Naive thymus-derived CD4-positive, alpha-beta T cell (primary cell): ENCODE measurements at regions not wholly inside any gene's neighbourhood (a gene's known extent, or its start where the extent isn't known, plus 50 kb on each side); places are given as distances from the start of the nearest gene placed in this dataset.
"Not testable (repeated sequence)": the region's sequence is repeated elsewhere in the genome, so short reads cannot be mapped to it uniquely, and the experiment has no call there.

ENCODE experiments used
- ATAC-seq: fragments of 150-1000 bp; cut with Tn5 transposase; 2 replicates; pipeline ENCODE4 v1.10.0; 2021; ENCODE audit warnings: mild to moderate bottlenecking, moderate library complexity
- CTCF ChIA-PET: fragments of 350-600 bp; sonication (Branson Sonifier 250); formaldehyde crosslinking; loops from one replicate; lab custom pipeline; 2021; ENCODE audit warnings: antibody characterized with exemption; lab: Charles Lee
- POLR2A ChIA-PET: fragments of 350-600 bp; sonication (Branson Sonifier 250); formaldehyde crosslinking; loops from one replicate; lab custom pipeline; 2021; ENCODE audit warnings: antibody characterized with exemption, inconsistent platforms; lab: Charles Lee
- DNase-seq, 9 donors: peaks; one replicate each; pipeline versions ENCODE4 v3.0.0 to v3.0.0-alpha.2; 2020 to 2022; ENCODE audit warnings: mixed read lengths in 1 of 9
- H3K27ac ChIP-seq: one replicate; pipeline ENCODE4 v1.7.0; 2013; ENCODE audit warnings: mild to moderate bottlenecking, low read depth, low read length, moderate library complexity
- H3K27me3 ChIP-seq, 2 donors: one replicate each; pipeline ENCODE4 v1.7.0; 2013; ENCODE audit warnings: low read length in 2 of 2, mild to moderate bottlenecking in 2 of 2, moderate library complexity in 2 of 2; ENCODE audit not compliant: control insufficient read depth in 2 of 2, insufficient read depth in 2 of 2
- H3K36me3 ChIP-seq, 3 experiments: 1 replicate in 2 of 3; 2 replicates in 1 of 3; pipeline ENCODE4 v1.7.0; 2013; ENCODE audit warnings: low read length in 3 of 3, mild to moderate bottlenecking in 3 of 3, moderate library complexity in 1 of 3; ENCODE audit not compliant: insufficient read depth in 3 of 3, control insufficient read depth in 2 of 3
- H3K4me1 ChIP-seq, 2 donors: one replicate each; pipeline ENCODE4 v1.7.0; 2013; ENCODE audit warnings: low read length in 2 of 2, mild to moderate bottlenecking in 2 of 2, moderate library complexity in 1 of 2; ENCODE audit not compliant: control insufficient read depth in 2 of 2, insufficient read depth in 2 of 2
- H3K4me3 ChIP-seq: 2 replicates; pipeline ENCODE4 v1.7.0; 2013; ENCODE audit warnings: mild to moderate bottlenecking, low read length
- H3K9me3 ChIP-seq, 3 experiments: 1 replicate in 2 of 3; 2 replicates in 1 of 3; pipeline ENCODE4 v1.7.0; 2013; ENCODE audit warnings: low read length in 3 of 3; ENCODE audit not compliant: control insufficient read depth in 2 of 3
- H3K27ac Mint-ChIP-seq, 9 donors: one replicate each; pipeline ENCODE4 v1.8.0; 2020 to 2022; ENCODE audit warnings: mixed read lengths in 9 of 9, mild to moderate bottlenecking in 8 of 9, moderate library complexity in 5 of 9, inconsistent platforms in 2 of 9
- H3K27me3 Mint-ChIP-seq, 5 donors: one replicate each; pipeline ENCODE4 v1.8.0; 2021 to 2022; ENCODE audit warnings: mixed read lengths in 5 of 5, mild to moderate bottlenecking in 1 of 5
- H3K36me3 Mint-ChIP-seq, 5 donors: one replicate each; pipeline ENCODE4 v1.8.0; 2020 to 2022; ENCODE audit warnings: mixed read lengths in 5 of 5, mild to moderate bottlenecking in 3 of 5, inconsistent platforms in 1 of 5
- H3K4me1 Mint-ChIP-seq, 7 donors: one replicate each; pipeline ENCODE4 v1.8.0; 2020 to 2022; ENCODE audit warnings: mixed read lengths in 7 of 7, mild to moderate bottlenecking in 3 of 7, inconsistent platforms in 1 of 7
- H3K4me3 Mint-ChIP-seq, 10 donors: one replicate each; pipeline ENCODE4 v1.8.0; 2020 to 2022; ENCODE audit warnings: mild to moderate bottlenecking in 10 of 10, mixed read lengths in 10 of 10, moderate library complexity in 6 of 10, inconsistent platforms in 2 of 10
- H3K9me3 Mint-ChIP-seq, 11 donors: one replicate each; pipeline ENCODE4 v1.8.0; 2020 to 2022; ENCODE audit warnings: mixed read lengths in 11 of 11, mild to moderate bottlenecking in 4 of 11, inconsistent platforms in 1 of 11, moderate library complexity in 1 of 11
- intact Hi-C, 2 donors: fragments of 100-400 bp; cut with micrococcal nuclease; formaldehyde crosslinking; loops; one replicate each; pipeline ENCODE4 v1.15.1; 2023

DNA sequence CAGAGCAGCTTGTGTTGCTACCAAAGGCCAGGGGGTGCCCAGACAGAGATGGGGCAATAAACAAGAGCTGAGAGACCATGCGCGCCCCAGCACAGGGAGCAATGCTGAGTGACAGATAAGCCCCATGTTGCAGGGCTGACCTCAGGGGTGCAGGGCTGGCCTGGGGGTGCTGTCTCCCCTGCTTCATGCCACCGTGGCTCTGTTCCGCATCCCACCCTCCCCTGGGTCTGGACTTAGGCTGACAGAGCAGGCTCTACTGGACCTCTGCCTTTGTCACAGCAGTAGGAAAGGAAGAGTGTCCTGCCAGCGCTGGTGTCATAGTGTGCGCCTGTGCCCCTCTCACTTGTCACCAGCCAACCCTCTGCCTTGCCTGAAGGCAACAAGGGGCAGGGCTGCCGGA is 67.4 kb upstream of the IQSEC1 start:
- intact Hi-C loops: no loop called here

DNA sequence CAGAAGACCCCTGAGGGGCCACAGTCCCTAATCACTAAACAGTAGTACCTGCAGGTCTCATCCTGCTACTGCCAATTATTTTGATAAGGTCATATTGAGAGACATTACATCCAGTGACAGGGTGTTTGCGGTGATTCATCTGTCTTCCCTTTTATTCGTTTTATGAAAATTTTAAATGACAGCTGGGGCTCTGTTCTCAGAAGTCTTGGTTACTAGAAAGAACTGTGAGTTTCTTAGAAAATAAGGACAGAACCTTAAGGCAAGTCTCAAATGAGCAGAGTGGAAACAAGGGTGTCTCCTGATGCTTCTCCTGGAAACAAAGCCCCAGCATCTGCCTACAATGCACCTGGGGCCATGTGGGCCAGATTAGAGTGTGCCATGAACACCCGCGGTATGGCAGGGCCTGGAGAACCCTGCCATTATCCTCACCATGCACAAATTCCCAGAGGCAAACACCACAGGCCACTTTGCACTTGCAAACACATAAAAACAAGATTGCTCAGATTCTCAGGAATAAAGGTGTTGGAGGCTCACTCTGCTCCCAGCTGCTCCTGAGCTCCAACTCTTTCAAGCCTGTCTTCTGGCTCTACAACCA is 66.3 kb upstream of the IQSEC1 start:
- DNase-seq (no peak), ATAC-seq (no peak)
- Histone ChIP-seq H3K36me3 (no peaks in the 10 kb centered on the region), H3K27ac (no peak overlapping the region), H3K27me3 (no peaks in the 10 kb centered on the region), H3K9me3 (no peaks in the 10 kb centered on the region), H3K4me3 (no peak overlapping the region), H3K4me1 (no peaks in the 10 kb centered on the region)
- Mint-ChIP-seq H3K27me3 (peaks cover 0 to 21% (median 8%) of the 10 kb centered on the region in 5 donors), H3K27ac (no peak overlapping the region), H3K4me3 (no peak overlapping the region), H3K4me1 (peaks cover 0 to 4% (median 0%) of the 10 kb centered on the region in 7 donors), H3K36me3 (no peaks in the 10 kb centered on the region), H3K9me3 (peaks cover 0 to 5% (median 0%) of the 10 kb centered on the region in 11 donors)
- intact Hi-C loops: no loop called here
- CTCF ChIA-PET: no interaction called here
- POLR2A ChIA-PET: no interaction called here

More for the DNA sequence above, 67.4 kb upstream of the IQSEC1 start:
- ChIA-PET POLR2A (no interaction called here), CTCF (no interaction called here)
- ATAC-seq (no peak), DNase-seq (no peak)
- H3K4me1 Mint-ChIP-seq: peaks cover 0 to 5% (median 0%) of the 10 kb centered on the region in 7 donors
- Histone ChIP-seq H3K9me3 (no peaks in the 10 kb centered on the region), H3K36me3 (no peaks in the 10 kb centered on the region), H3K4me1 (no peaks in the 10 kb centered on the region), H3K4me3 (no peak overlapping the region), H3K27ac (no peak overlapping the region), H3K27me3 (no peaks in the 10 kb centered on the region)
- H3K36me3 Mint-ChIP-seq: no peaks in the 10 kb centered on the region
- H3K4me3 Mint-ChIP-seq: no peak overlapping the region
- peaks cover 0 to 21% (median 8%) of the 10 kb centered on the region in 5 donors for H3K27me3 Mint-ChIP-seq
- peaks cover 0 to 5% (median 0%) of the 10 kb centered on the region in 11 donors for H3K9me3 Mint-ChIP-seq
- no peak overlapping the region for H3K27ac Mint-ChIP-seq

DNA sequence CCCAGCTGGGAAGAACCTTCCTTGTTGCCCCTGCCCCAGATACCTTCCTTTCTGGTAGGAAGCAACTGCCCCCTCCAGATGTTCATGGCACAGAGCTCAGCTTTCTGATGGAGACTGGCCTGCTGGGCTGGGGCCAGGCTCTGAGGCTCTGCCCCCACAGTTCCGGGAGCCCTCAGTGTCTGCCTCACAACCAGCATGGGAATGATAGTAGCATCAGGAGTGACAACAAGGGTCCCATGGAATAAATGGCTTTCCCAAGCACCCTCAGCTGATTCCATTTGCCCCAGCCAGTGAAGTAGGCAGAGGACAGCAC is 65.6 kb upstream of the IQSEC1 start:
- Histone ChIP-seq H3K27ac (no peak overlapping the region), H3K36me3 (no peaks in the 10 kb centered on the region), H3K4me1 (no peaks in the 10 kb centered on the region), H3K9me3 (no peaks in the 10 kb centered on the region), H3K4me3 (no peak overlapping the region), H3K27me3 (no peaks in the 10 kb centered on the region)
- H3K27me3 Mint-ChIP-seq: peaks cover 0 to 21% (median 8%) of the 10 kb centered on the region in 5 donors
- no peak overlapping the region for H3K27ac Mint-ChIP-seq
- no peak overlapping the region for H3K4me3 Mint-ChIP-seq
- ChIA-PET POLR2A (interaction anchor here (0.7 kb wide), 1 partner anchor 342 kb away, joined by 3 read pairs; no protein-coding TSS in a partner anchor), CTCF (no interaction called here)
- peaks cover 0 to 5% (median 0%) of the 10 kb centered on the region in 11 donors for H3K9me3 Mint-ChIP-seq
- H3K4me1 Mint-ChIP-seq: peaks cover 0 to 4% (median 0%) of the 10 kb centered on the region in 7 donors
- no peak for DNase-seq
- ATAC-seq: no peak
- H3K36me3 Mint-ChIP-seq: no peaks in the 10 kb centered on the region
- intact Hi-C loops: no loop called here

DNA sequence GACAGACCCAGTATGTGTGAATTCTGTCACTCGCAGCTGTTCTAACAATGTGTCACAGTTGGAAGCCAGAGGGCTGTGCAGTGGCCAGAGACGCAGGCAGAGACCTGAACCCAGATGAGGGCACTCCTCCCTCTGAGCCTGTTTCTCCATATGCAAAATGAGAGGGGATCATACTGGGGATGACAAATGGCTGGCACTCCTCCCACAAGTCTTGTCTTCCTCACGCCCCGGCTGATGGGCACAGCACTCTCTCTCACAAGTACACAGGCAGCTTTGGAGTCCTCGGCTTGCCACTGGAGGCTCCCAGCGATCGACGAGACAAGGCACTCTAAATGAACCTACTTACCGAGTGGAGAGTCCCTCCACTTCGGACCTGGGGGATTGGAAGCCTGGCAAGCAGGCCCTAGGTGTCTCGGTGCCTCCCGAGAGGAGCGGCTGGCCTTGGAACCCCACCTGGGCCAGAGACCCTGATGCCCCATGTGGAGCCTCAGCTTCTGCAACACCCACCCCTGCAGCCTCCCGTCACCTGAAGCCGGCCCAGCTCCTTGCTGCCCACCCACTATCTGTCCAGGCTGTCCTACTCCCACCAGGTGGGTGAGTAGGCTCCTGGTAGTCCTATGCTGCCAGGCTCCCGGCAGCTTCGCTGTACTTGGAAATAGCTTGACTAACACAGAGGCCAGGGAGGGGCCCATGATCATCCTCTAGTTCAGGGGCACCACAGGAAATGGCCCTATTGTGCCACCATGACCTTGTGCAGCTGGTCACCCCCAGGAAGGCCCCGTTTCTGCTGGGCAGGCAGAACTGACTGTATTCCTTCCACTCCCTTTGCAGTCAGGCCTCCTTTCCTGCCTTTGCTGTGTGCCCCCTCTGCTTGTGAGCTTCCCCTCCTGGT is 65.0 kb upstream of the IQSEC1 start:
- H3K27me3 ChIP-seq: peaks cover 0 to under 1% of the 10 kb centered on the region in 2 donors
- H3K4me3 ChIP-seq: no peak overlapping the region
- H3K4me1 ChIP-seq: no peaks in the 10 kb centered on the region
- no peaks in the 10 kb centered on the region for H3K9me3 ChIP-seq
- no peak overlapping the region for H3K27ac ChIP-seq
- H3K9me3 Mint-ChIP-seq: peaks cover 0 to 5% (median 0%) of the 10 kb centered on the region in 11 donors
- H3K27ac Mint-ChIP-seq: no peak overlapping the region
- no peak for DNase-seq
- POLR2A ChIA-PET: interaction anchor here (0.7 kb wide), 1 partner anchor 341 kb away, joined by 3 read pairs; no protein-coding TSS in a partner anchor
- CTCF ChIA-PET: interaction anchor here (1.7 kb wide), 1 partner anchor 46 kb away, joined by 3 read pairs; no protein-coding TSS in a partner anchor
- no peaks in the 10 kb centered on the region for H3K36me3 ChIP-seq
- peaks cover 0 to 5% (median 0%) of the 10 kb centered on the region in 7 donors for H3K4me1 Mint-ChIP-seq
- intact Hi-C loops: no loop called here
- no peak overlapping the region for H3K4me3 Mint-ChIP-seq
- H3K27me3 Mint-ChIP-seq: peaks cover 0 to 21% (median 8%) of the 10 kb centered on the region in 5 donors
- ATAC-seq: no peak
- H3K36me3 Mint-ChIP-seq: no peaks in the 10 kb centered on the region

DNA sequence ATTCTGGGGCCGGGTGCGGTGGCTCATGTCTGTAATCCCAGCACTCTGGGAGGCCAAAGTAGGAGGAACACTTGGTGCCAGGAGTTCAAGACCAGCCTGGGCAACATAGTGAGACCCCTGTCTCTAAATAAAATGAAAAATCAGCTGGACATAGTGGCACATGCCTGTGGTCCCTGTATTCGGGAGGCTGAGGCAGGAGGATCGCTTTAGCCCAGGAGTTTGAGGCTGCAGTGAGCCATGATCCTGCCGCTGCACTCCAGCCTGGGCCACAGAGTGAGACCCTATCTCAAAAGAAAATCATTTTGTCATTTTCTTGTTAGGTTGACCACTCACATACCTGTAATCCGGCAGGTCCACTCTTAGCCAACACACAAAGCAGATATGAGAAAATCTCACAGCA is 63.6 kb upstream of the IQSEC1 start:
- intact Hi-C loops, H3K27ac Mint-ChIP-seq, H3K9me3 ChIP-seq, DNase-seq, H3K36me3 Mint-ChIP-seq, H3K4me1 ChIP-seq, H3K9me3 Mint-ChIP-seq, H3K36me3 ChIP-seq, H3K4me1 Mint-ChIP-seq, POLR2A ChIA-PET, ATAC-seq, H3K4me3 Mint-ChIP-seq, H3K27me3 ChIP-seq, H3K4me3 ChIP-seq, H3K27ac ChIP-seq: not testable (repeated sequence)
- CTCF ChIA-PET: interaction anchor here (1.7 kb wide), 1 partner anchor 45 kb away, joined by 3 read pairs; no protein-coding TSS in a partner anchor
- peaks cover 0 to 16% (median 15%) of the 10 kb centered on the region in 5 donors for H3K27me3 Mint-ChIP-seq

DNA sequence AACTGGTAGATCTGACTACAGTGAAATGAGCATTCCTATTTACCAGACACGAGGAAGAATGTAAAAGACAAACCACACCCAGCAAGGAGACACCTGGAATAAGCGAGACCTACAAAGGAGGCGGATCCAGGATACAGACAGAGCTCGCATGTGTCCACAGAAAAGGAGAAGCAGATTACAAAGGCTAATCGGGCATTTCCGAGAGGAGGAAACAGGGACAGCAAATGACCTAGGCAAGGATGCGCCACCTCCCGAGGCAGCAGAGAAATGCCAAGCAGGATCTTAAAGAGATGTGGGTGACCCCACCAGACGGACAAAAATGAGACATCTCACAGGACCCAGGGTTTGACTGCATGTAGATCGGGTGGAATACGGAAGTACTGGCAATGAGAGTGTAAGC is 63.2 kb upstream of the IQSEC1 start:
- intact Hi-C loops: no loop called here
- no peak for DNase-seq
- POLR2A ChIA-PET: no interaction called here

More for the DNA sequence above, 63.2 kb upstream of the IQSEC1 start:
- no peaks in the 10 kb centered on the region for H3K36me3 ChIP-seq
- no peak overlapping the region for H3K4me3 ChIP-seq
- Mint-ChIP-seq H3K9me3 (peaks cover 0 to 2% (median 0%) of the 10 kb centered on the region in 11 donors), H3K4me1 (peaks cover 0 to 7% (median 6%) of the 10 kb centered on the region in 7 donors), H3K27ac (no peak overlapping the region), H3K36me3 (no peaks in the 10 kb centered on the region), H3K4me3 (no peak overlapping the region), H3K27me3 (peaks cover 0 to 20% (median 10%) of the 10 kb centered on the region in 5 donors)
- H3K27me3 ChIP-seq: peaks cover 0 to 2% of the 10 kb centered on the region in 2 donors
- CTCF ChIA-PET: no interaction called here
- no peaks in the 10 kb centered on the region for H3K4me1 ChIP-seq
- no peak for ATAC-seq
- no peaks in the 10 kb centered on the region for H3K9me3 ChIP-seq
- H3K27ac ChIP-seq: no peak overlapping the region
